RPMI7951 (cell line): ENCODE measurements at regions not wholly inside any gene's neighbourhood (a gene's known extent, or its start where the extent isn't known, plus 50 kb on each side); places are given as distances from the start of the nearest gene placed in this dataset.
A peak's percentile ranks its signal among the peaks of the same experiment; 100 is the strongest.
"Not testable (repeated sequence)": the region's sequence is repeated elsewhere in the genome, so short reads cannot be mapped to it uniquely, and the experiment has no call there.

Experiments
- DNase-seq: peaks from one replicate; pipeline ENCODE4 v3.0.0-alpha.2; 2012; ENCODE audit warnings: low read depth

DNA sequence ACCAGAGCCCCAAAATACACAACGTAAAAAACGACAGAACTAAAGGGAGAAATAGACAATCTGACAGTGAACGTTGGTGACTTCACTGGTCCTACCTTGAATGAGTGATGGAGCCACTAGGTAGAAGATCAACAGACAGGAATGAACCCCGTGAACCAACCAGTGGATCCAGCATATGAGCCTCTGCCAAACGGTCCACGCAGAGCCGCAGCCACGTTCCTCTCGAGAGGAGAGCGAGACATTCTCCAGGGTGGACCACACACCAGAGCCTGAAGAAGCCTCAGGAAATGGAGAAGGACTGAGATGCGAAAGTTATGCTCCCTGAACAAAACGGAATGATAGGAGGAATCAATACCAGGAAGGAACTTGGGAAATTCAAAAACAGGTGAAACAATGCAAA is 178.4 kb downstream of the RTP5 start:
- DNase-seq = no peak

DNA sequence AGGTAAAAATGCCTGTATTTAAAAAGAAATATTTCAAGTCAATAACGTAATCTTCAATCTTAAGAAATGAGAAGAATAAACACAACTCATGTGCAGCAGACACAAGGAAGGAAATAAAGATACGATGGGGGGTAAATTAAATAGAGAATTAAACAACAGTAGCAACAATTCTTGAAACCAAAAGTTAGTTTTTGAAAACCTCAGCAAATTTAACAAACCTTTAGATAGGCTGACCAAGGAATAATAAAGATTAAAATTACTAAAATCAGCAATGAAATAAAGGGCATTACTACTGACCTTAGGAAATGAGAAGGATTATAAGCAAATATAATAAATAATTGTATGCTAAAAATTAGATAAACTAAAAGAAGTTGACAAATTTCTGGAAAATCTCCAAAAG is 178.9 kb downstream of the RTP5 start:
- DNase-seq = no peak

DNA sequence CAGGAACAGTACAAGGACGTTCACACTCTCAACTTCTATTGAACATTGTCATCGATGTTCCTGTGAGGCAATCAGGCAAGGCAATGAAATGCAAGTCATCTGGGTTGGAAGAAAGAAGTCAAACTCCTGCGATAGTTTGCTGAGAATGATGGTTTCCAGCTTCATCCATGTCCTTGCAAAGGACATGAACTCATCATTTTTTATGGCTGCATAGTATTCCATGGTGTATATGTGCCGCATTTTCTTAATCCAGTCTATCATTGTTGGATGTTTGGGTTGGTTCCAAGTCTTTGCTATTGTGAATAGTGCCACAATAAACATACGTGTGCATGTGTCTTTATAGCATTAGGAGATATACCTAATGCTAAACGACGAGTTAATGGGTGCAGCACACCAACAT is 180.0 kb downstream of the RTP5 start:
- DNase-seq = not testable (repeated sequence)

DNA sequence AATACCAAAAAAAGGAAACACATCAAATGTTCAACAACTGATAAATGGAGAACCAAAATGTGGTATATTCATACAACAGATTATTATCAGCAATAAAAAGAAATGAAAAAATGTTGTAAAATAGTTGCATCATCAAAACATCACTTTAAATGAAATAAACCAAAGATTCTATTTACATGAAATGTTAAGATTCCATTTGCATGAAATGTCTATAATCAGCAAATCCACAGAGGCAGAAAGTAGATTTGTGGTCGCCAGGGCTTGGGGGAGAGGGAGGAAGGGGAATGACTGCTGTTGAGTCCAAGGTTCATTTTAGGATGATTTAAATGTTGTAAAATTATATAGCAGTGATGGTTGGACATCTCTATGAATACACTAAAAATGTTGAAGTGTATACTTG is 181.9 kb downstream of the RTP5 start:
- no peak for DNase-seq

DNA sequence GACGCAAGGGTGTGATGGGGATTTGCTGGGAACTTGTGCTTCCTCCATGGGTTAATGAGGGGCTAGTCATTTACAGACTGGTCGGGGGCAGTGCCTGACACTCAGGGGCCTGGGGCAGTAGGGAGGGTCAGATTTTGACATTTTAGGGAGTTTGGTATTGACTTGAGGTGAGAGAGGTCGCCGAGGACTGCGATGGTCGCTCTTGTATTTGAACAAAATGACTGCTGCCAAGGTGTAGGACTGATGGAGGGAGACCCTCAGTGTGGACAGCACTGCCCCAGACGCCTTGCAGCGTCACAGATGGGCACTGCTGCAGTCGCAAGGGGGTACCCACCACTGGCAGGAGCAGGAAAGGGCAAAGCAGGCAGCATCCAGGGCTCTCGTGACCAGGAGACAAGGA is 182.9 kb downstream of the RTP5 start:
- no peak for DNase-seq

DNA sequence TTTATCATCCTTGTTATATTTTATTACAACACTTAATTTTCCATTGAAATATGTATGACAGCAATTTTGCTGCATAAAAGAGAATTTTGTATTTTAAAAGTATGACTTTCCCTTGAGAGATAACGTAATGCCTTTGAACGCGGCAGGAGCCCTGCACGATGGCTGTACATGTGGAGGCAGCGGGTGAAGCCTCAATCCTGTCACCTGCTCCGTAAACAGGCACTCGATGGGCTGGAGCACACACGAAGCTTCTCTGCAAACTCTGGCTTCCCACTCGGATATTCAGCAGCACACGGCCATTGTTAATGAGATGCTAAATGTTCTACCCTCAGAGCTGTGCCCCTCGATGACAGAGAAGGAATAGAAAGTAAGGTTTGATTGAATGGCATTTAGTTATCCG is 184.4 kb downstream of the RTP5 start:
- no peak for DNase-seq

DNA sequence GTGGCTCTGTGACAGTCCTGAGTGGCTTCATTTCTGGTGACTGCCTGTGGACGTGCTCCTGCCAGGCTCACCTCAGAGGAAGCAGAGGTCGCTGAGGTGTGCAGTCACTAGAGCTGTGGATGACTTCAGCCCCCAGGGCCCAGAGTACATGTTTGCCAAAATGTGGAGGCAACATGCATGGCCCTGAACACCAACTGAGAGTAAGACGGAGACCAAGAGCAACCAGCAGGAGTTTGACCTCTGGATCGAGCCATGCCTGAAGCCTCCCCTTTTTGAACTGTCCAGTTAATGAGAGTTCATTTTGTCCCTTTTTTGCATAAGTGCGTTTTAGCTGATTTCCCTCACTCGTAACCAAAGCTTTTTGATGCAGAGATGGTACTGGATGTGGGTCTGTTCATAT is 184.9 kb downstream of the RTP5 start:
- no peak for DNase-seq

DNA sequence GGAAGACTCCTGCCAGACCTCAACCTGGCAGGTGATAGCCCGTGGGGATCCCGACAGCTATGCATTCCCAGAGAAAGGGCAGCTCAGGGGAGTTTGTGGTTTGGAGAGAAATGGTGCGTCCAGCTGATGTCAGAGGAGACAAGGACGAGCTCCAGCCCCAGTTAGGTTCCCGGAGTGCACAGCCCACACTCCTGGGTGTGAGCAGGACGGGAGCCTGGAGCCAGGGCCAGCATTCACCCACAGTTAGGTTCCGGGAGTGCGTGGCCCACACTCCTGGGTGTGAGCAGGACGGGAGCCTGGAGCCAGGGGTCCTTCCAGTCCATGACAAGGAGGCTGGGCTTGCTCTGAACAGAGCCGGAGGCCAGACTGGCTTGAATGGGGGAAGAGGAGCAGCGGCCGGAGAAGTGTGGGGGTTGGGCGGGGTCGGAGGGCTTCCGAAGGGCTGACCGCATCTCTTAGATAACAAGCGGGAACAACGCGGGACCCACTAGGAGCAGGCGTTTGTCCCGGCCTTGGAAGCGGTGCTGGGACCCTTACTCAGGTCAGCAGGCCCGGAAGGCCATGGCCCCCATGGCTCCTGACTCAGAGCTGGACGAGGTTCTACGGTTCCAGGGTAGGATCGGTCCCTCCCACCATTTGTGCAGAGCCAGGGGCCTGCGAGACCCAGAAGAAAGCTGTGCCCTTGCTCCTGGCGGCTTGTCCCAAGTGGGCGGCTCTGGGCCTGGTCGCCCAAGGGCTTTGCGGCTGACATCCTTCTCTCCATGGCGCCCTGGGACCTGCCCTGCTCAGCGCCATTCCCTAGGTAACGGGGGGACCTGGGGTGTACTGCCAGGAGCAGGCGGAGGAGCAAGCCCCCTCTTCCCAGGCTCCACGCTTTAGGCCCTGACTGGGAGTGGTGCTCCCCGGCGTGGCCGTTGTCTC is 185.6 kb downstream of the RTP5 start:
- no peak for DNase-seq

DNA sequence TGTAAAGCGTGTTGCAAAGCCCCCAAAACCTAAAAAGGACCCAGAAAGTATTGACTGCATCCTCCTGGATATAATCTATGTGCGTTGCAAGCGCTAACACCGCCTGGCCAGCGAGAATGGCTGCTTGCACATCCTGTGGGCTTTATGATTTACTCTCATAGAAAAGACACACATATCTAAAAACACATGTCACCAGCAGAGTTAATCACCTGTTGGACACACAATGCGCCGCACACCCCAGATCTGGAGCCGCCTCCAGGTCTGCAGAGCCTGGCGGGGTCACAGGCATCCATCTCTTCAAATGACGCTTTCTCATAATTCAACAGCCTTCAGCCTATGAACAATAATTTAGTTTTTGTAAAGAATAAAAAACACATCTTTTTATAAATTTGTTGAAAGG is 186.5 kb downstream of the RTP5 start:
- DNase-seq = no peak

DNA sequence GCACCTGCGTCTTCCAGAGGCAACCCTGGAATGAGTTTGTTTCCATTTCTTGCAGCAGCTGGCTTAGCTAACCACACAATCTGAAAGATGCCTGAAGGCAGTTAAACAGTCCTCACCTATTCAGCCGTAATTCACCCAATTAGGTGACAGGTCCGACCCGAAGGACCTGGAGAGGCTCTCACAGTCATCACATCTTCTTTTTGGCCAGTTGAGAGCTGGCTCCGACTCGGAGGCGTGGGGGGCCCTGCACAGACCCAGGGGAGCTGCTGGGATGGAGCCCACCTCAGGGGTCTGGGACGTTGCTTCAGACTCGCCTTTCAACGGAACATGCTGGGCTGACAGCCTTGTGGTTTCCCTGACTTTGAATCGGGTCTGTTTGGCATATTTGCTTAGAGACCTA is 187.3 kb downstream of the RTP5 start:
- no peak for DNase-seq

DNA sequence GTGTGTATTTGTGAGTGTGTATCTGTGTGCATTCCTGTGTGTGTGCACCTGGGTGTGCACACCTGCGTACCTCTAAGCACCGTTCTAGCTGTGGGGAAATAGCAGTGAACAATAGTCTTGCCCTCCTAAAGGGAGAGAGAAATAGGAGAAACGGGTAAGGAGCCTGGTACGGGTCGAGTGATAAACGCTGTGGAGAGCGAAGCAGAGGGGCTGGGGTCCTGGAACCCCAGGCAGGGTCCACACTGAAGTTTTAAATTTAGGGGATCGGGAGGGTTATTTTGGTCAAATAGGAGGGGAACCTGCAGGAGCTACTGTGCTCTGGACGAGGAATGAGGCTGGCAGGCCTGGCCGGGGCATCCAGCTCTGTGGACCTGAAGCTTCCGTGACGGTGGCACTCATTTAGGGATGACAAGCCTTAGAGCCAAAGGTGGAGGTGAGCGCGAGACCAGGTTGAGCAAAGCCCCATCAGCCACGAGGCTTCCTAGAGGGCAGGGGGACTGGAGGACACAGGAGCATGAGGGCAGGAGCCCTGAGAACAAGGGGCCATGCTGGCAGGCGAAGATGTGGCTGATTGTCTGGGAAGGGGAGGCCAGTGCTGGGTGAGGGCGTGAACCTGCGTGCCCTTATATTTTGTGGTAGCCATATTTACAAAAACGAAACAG is 188.0 kb downstream of the RTP5 start:
- DNase-seq = no peak

DNA sequence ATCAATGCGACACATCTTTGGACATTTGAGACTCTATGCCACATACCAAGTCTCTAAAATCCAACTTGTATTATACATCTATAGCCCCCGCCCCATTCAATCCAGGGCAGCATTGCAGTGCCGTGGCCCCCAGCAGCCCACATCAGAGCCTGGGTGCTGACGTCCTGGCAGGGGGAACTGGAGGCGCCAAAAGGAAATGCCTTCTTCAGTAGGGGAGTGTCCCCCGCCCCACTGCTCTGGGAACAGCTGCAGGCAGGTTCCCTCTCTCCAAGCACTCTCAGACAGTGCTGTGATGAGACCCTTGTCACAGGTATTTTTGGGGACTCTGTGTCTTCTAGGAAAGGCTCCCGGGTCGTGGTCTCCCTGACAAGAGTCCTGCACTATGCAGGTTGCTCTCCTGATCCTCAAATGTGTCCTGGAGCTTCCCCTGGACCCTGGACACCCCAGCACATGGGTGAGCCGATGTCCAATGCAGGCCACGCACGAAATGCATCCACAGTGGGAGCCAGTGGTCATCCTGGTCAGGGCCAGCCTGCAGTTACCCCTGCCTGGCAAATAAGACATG is 188.7 kb downstream of the RTP5 start:
- DNase-seq = no peak

DNA sequence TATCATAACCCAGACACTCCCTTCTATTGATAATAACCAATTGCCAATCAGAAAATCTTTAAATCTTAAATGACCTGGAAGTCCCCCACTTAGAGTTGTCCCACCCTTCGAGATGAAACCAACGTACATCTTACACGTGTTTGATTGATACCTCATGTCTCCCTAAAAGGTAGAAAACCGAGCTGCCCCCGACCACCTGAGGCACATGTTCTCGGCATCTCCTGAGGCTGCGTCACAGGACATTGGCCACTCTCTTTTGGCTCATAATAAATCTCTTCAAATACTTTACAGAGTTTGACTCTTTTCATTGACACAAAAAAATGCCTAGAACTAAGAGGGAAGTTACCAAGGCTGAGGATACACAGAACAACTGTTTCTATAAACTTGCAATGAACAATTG is 190.0 kb downstream of the RTP5 start:
- no peak for DNase-seq

DNA sequence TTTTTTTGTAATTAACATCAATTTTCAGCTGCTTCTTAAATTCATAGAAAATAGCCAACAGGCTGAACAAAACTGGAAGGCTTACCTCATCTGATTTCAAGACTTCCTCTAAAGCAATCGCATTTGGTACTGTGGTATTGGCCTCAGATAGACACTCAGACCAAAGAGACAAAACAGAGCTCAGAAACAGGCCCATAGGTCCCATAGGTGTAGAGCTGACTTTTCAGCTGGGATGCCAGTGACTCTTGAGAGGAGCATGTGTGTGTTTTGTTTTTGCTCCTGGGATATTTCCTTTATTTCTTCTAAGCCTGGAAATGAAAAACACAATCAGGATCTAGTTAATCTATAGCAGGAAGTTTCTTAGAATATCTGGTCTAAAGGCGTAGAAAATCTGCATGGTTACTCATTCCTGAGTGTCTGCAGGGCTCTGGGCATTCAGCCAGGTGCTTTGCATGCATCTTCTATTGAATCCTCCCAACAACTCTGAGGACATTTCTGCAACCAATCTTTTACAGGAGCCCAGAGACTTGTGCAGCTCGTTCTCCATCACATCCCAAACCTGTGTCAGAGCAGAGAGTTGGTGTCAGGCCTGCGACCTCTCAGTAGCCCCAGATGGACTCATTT is 190.8 kb downstream of the RTP5 start:
- peak; percentile 77 for DNase-seq

DNA sequence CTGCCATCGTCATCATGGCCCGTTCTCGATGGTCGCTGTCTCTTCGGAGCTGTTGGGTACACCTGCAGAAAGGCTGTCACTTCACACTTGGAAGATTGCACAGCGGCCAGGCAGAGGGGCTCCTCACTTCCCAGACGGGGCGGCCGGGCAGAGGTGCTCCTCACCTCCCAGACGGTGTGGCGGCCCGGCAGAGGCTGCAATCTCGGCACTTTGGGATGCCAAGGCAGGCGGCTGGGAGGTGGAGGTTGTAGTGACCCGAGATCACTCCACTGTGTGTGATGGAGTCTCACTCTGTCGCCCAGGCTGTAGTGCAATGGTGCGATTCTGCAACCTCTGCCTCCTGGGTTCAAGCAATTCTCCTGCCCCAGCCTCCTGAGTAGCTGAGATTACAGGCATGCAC is 192.4 kb downstream of the RTP5 start:
- DNase-seq = not testable (repeated sequence)

DNA sequence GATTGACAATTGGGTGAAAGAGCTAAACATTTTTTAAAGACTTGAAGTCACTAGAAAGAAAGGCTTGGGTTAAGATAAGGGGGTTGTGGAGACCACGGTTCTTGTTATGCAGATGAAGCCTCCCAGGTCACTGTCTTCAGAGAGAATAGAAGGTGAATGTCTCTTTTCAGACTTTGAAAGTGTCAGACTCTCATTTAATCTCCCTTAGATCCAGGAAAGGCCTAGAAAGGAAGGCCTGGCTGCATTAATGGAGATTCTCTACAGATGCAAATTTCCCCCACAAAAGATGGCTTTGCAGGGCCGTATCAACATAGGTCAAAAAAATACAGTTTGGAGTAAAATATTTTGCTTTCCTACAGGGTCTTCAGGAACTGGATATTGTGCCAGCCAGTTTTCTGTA is 193.9 kb downstream of the RTP5 start:
- DNase-seq = no peak

DNA sequence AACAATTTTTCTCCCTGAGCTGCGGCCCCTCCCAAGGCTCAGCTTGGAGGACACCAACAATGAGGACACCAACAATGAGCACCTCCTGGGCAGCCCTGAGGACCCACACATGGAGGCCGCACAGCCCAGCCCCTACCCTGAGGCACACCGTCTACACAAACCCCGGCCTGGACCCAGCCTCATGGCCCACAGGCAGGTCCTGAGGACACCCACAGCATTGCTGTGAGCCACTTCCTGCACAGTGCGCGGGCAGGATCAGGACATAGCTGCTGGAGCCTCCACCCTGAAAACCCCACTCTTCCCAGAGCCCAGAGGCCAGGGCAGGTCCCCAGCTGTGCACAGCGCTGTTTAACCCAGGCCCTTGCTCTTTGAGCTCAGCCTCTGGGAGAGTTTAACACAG is 194.3 kb downstream of the RTP5 start:
- DNase-seq = no peak

DNA sequence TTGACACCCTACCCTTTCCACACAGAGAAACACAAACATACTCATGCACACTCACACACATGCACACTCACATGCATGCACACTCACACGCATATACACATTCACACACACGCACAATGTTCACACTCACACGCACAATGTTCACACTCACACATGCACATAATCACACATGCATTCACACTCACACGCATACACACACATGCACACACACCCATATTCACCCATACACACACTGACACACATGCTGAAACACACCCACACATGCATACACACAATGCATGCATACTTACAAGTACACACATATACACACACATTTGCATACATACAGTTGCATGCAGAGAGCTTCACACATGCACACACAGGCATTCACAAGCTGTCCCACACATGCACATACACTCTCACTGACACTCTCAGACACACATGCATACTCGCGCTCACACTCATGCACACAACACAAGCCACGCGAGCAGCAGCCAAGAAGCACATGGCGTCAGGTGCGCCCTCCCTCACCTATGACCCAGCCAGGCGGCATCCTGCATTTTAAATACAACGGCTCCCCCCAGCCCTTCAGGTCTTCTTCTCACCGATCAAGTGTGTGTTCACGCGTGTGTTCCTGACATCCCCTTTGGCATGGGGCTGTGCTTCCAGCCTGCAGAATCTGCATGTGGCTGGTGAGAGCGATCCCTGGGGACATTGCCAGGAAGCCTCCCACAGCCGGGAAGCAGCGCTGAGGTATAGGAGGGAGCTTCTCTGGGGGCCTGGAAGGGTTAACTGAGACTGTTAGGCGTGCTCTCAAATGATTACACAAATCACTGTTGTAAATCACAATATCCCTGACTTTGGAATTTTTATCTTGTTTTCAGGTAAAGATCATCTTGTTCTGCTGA is 195.1 kb downstream of the RTP5 start:
- no peak for DNase-seq

DNA sequence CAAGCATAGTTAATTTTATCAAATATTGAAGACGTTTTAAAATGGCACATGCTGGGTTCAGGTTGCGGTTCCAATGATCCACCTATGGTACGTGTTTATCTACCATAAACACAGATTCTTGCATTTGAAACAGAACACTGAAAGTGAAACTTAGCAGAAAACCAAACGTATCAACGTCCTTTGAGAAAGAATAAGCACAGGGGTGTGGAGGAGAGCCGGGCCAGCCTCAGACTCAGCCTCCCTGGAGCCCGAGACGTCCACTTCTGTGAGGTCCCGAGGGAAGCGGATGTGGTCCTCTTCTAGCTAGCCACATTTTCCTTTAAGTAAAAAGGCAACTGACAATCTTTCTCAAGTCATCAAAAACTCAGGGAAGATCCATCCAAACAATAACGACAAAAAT is 195.9 kb downstream of the RTP5 start:
- no peak for DNase-seq

DNA sequence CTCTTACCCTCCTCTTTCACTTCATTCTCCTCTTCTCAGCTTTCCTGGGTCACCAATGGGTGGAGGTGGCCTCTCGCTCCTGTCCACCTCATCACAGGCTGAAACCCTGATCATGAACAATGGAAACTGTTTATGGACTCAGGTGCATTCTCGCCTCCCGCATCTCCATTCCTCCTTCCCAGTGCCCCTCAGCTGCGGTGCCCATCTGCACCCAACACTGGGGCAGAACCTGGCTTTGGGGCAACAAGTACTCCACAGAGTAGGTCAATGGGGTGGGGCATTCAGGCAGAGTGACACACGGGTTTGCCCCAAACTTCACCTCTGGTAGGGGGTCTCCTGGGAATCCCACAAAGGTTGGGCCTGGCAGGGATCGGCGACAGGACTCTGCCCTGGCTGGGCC is 199.5 kb downstream of the RTP5 start:
- DNase-seq = no peak

DNA sequence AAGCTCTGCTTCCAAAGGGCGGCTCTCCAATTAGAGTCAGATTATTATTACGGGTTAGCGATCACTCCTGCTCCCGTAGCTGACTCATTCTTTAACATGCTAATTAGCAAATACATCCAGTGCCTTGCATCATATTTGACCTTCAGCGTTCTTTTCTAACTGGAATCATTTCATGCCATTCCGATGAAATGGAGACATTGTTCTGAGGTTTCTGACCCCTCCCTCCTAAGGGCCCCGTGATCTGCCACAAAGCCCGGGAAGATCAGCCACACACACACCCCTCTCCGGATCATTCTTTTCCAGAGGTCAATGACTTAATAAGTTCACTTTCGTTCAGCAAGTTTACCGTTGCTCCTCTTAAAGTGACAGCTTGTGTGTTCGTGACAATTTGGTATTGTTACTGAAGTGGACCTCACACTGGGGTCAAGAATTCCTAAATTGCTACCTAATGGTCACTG is 200.4 kb downstream of the RTP5 start:
- peak; percentile 63 for DNase-seq

DNA sequence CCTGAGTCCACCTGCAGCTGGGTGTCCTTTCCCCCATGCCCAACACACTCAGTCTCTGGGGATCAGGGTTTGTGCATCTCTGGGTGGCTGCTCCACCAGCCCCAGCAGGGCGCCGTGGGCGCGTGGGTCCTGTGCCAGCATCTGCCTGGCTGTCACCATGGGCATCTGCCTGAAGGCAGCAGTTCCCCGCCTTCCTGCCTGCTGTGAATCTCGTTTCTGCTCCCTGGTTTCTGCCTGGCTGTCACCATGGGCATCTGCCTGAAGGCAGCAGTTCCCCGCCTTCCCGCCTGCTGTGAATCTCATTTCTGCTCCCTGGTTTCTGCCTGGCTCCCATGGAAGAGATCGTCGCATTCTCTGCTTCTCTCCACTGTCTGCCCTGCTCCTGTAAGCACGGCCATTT is 201.2 kb downstream of the RTP5 start:
- DNase-seq = not testable (repeated sequence)
